MM.1S (cell line): ENCODE measurements at regions not wholly inside any gene's neighbourhood (a gene's known extent, or its start where the extent isn't known, plus 50 kb on each side); places are given as distances from the start of the nearest gene placed in this dataset.

Source experiments
- CTCF ChIP-seq: fragments of 300-600 bp; sonication (generic); IDR thresholded peaks from 2 replicates; pipeline ENCODE4 v1.5.1; 2016; ENCODE audit warnings: antibody characterized with exemption, low read length, mixed read lengths
- EZH2 ChIP-seq: fragments of 300-600 bp; sonication (generic); optimal IDR thresholded peaks from 2 replicates; pipeline ENCODE3; 2017; ENCODE audit warnings: low read depth, mild to moderate bottlenecking, antibody characterized with exemption, low read length, mixed read lengths
- EZH2phosphoT487 ChIP-seq: fragments of 300-600 bp; sonication (generic); IDR thresholded peaks from 2 replicates; pipeline ENCODE4 v1.6.1; 2018; ENCODE audit warnings: antibody characterized with exemption, low read length

GRCh38 chr21:33977017-33977720, 61.6 kb upstream of the ATP5PO start:
- TF ChIP-seq CTCF (no peak), EZH2phosphoT487 (no peak), EZH2 (no peak)
